ENCODE measurements at regions not wholly inside any gene's neighbourhood (a gene's known extent, or its start where the extent isn't known, plus 50 kb on each side); places are given as distances from the start of the nearest gene placed in this dataset.
"Not testable (repeated sequence)": the region's sequence is repeated elsewhere in the genome, so short reads cannot be mapped to it uniquely, and the experiment has no call there.

- ATAC-seq (no peak), DNase-seq (no peak)
- Histone ChIP-seq H3K4me3 (no peak overlapping the region), H3K27ac (no peak overlapping the region), H3K4me1 (no peaks in the 10 kb centered on the region), H3K27me3 (ENCODE audit: low read depth) (no peaks in the 10 kb centered on the region), H3K9me3 (no peaks in the 10 kb centered on the region), H3K36me3 (no peaks in the 10 kb centered on the region)
- intact Hi-C loops (cut with DNase I), result no loop called here
- TF ChIP-seq CTCF (IDR thresholded peaks at IDR 0.05), result no peak
These were observed 311.9 kb upstream of the ACO1 start for GRCh38 chr9:32072570-32072969.

GRCh38 chr9:32092031-32092430 lies 292.4 kb upstream of the ACO1 start:
- intact Hi-C loops (cut with DNase I), result no loop called here
- no peaks in the 10 kb centered on the region for H3K4me1 ChIP-seq
- no peak overlapping the region for H3K4me3 ChIP-seq
- H3K27me3 ChIP-seq (ENCODE audit: low read depth), result no peaks in the 10 kb centered on the region
- no peak for ATAC-seq
- no peaks in the 10 kb centered on the region for H3K36me3 ChIP-seq
- H3K27ac ChIP-seq, result no peak overlapping the region
- no peak for TF ChIP-seq CTCF (IDR thresholded peaks at IDR 0.05)
- DNase-seq, result no peak
- no peaks in the 10 kb centered on the region for H3K9me3 ChIP-seq

- TF ChIP-seq CTCF (IDR thresholded peaks at IDR 0.05), result no peak
- ATAC-seq, result no peak
These were observed 267.2 kb upstream of the ACO1 start for GRCh38 chr9:32117291-32117690.

GRCh38 chr9:32128546-32128945 lies 255.9 kb upstream of the ACO1 start:
- intact Hi-C loops (cut with DNase I), result no loop called here
- no peak for ATAC-seq
- no peaks in the 10 kb centered on the region for H3K4me1 ChIP-seq

More at GRCh38 chr9:32117291-32117690, 267.2 kb upstream of the ACO1 start:
- DNase-seq, result no peak
- Histone ChIP-seq H3K4me3 (no peak overlapping the region), H3K27me3 (ENCODE audit: low read depth) (no peaks in the 10 kb centered on the region), H3K27ac (no peak overlapping the region), H3K4me1 (no peaks in the 10 kb centered on the region), H3K9me3 (no peaks in the 10 kb centered on the region), H3K36me3 (no peaks in the 10 kb centered on the region)
- intact Hi-C loops (cut with DNase I), result no loop called here

GRCh38 chr9:32130709-32131108 lies 253.7 kb upstream of the ACO1 start:
- DNase-seq; ATAC-seq; H3K36me3 ChIP-seq; H3K27ac ChIP-seq; H3K4me1 ChIP-seq; H3K4me3 ChIP-seq; H3K27me3 ChIP-seq (ENCODE audit: low read depth); intact Hi-C loops (cut with DNase I); H3K9me3 ChIP-seq: not testable (repeated sequence)

More at GRCh38 chr9:32128546-32128945, 255.9 kb upstream of the ACO1 start:
- no peaks in the 10 kb centered on the region for H3K9me3 ChIP-seq
- no peaks in the 10 kb centered on the region for H3K36me3 ChIP-seq
- TF ChIP-seq CTCF (IDR thresholded peaks at IDR 0.05), result no peak
- H3K4me3 ChIP-seq, result no peak overlapping the region
- no peak overlapping the region for H3K27ac ChIP-seq
- H3K27me3 ChIP-seq (ENCODE audit: low read depth), result no peaks in the 10 kb centered on the region
- no peak for DNase-seq

GRCh38 chr9:32136700-32137339 lies 247.6 kb upstream of the ACO1 start:
- TF ChIP-seq CTCF (IDR thresholded peaks at IDR 0.05), result no peak
- H3K4me1 ChIP-seq, result no peaks in the 10 kb centered on the region
- H3K9me3 ChIP-seq, result no peaks in the 10 kb centered on the region
- ATAC-seq (no peak), DNase-seq (no peak)
- H3K27me3 ChIP-seq (ENCODE audit: low read depth), result no peaks in the 10 kb centered on the region
- no peak overlapping the region for H3K4me3 ChIP-seq
- intact Hi-C loops (cut with DNase I), result no loop called here
- H3K27ac ChIP-seq, result no peak overlapping the region
- no peaks in the 10 kb centered on the region for H3K36me3 ChIP-seq
